IMR-90 (cell line): ENCODE measurements at regions not wholly inside any gene's neighbourhood (a gene's known extent, or its start where the extent isn't known, plus 50 kb on each side); places are given as distances from the start of the nearest gene placed in this dataset.

Source experiments
- ATAC-seq: fragments of 200-7000 bp; cut with Tn5 transposase; 2 replicates; pipeline ENCODE4 v1.9.1; 2020; ENCODE audit warnings: low read depth, mild to moderate bottlenecking, moderate library complexity
- BruUV-seq: library from RNA; stranded (reverse); fragments of 400-500 nt; replicated peaks from 2 replicates; lab custom pipeline; 2021; lab: Mats Ljungman, UMichigan
- CTCF ChIA-PET: fragments of 300-600 bp; formaldehyde crosslinking; extraction: SDS; loops from one replicate; lab custom pipeline; 2021; ENCODE audit warnings: antibody characterized with exemption; lab: Yijun Ruan, JAX
- POLR2A ChIA-PET: fragments of 300-600 bp; sonication (Branson Sonifier 250); formaldehyde crosslinking; loops from one replicate; lab custom pipeline; 2022; ENCODE audit warnings: antibody characterized with exemption; ENCODE audit not compliant: unreplicated experiment; lab: Charles Lee
- DNase-seq: peaks from one replicate; pipeline ENCODE4 v3.0.0; 2013
- H2AFZ ChIP-seq: replicated peaks from 2 replicates; pipeline ENCODE3; 2013; ENCODE audit warnings: low read length, mild to moderate bottlenecking; ENCODE audit not compliant: poor library complexity
- H2AK5ac ChIP-seq: 2 replicates; pipeline ENCODE4 v1.6.1; 2013; ENCODE audit warnings: low read depth, low read length, inconsistent platforms
- H2AK9ac ChIP-seq: replicated peaks from 2 replicates; pipeline ENCODE3; 2013; ENCODE audit warnings: mild to moderate bottlenecking, low read depth, low read length, moderate library complexity; ENCODE audit not compliant: poor library complexity
- H2BK120ac ChIP-seq: 2 replicates; pipeline ENCODE4 v1.6.1; 2013; ENCODE audit warnings: low read depth, low read length, inconsistent platforms
- H2BK15ac ChIP-seq: 3 replicates; pipeline ENCODE4 v1.6.1; 2013; ENCODE audit warnings: low read depth, low read length, inconsistent platforms
- H2BK20ac ChIP-seq: 2 replicates; pipeline ENCODE4 v1.6.1; 2013; ENCODE audit warnings: low read depth, mild to moderate bottlenecking, inconsistent platforms, low read length, moderate library complexity
- H2BK5ac ChIP-seq: 2 replicates; pipeline ENCODE4 v1.6.1; 2013; ENCODE audit warnings: mild to moderate bottlenecking, low read depth, low read length, inconsistent platforms; ENCODE audit not compliant: poor library complexity, severe bottlenecking
- H3K14ac ChIP-seq: replicated peaks from 2 replicates; pipeline ENCODE4 v1.6.1; 2013; ENCODE audit warnings: low read depth, low read length, inconsistent platforms
- H3K18ac ChIP-seq: 2 replicates; pipeline ENCODE4 v1.6.1; 2013; ENCODE audit warnings: low read depth, low read length, control low read depth
- H3K23ac ChIP-seq: 2 replicates; pipeline ENCODE4 v1.6.1; 2013; ENCODE audit warnings: low read depth, low read length, inconsistent platforms
- H3K27ac ChIP-seq: 2 replicates; pipeline ENCODE4 v1.5.1; 2013; ENCODE audit warnings: mild to moderate bottlenecking, control low read depth, low read length; ENCODE audit not compliant: insufficient read depth
- H3K27me3 ChIP-seq: 2 replicates; pipeline ENCODE4 v1.6.1; 2013; ENCODE audit warnings: low read length; ENCODE audit not compliant: control insufficient read depth, insufficient read depth
- H3K36me3 ChIP-seq: 2 replicates; pipeline ENCODE4 v1.6.1; 2013; ENCODE audit warnings: low read length, mixed read lengths; ENCODE audit not compliant: control insufficient read depth, insufficient read depth
- H3K4ac ChIP-seq: 2 replicates; pipeline ENCODE4 v1.6.1; 2013; ENCODE audit warnings: low read depth, low read length, inconsistent platforms
- H3K4me1 ChIP-seq: 2 replicates; pipeline ENCODE4 v1.6.1; 2013; ENCODE audit warnings: low read length, mixed read lengths; ENCODE audit not compliant: control insufficient read depth, insufficient read depth
- H3K4me2 ChIP-seq: 2 replicates; pipeline ENCODE4 v1.6.1; 2013; ENCODE audit warnings: low read depth, mild to moderate bottlenecking, control low read depth, low read length, moderate library complexity
- H3K4me3 ChIP-seq: 2 replicates; pipeline ENCODE4 v1.5.1; 2013; ENCODE audit warnings: low read depth, mild to moderate bottlenecking, control low read depth, low read length, moderate library complexity; ENCODE audit not compliant: insufficient read depth
- H3K56ac ChIP-seq: 2 replicates; pipeline ENCODE4 v1.6.1; 2013; ENCODE audit warnings: low read length, inconsistent platforms; ENCODE audit not compliant: insufficient read depth; ENCODE audit errors: extremely low read depth
- H3K79me1 ChIP-seq, 2 experiments: 2 replicates each; pipeline ENCODE4 v1.6.1; 2013; ENCODE audit warnings: low read length in 2 of 2, inconsistent platforms in 1 of 2, low read depth in 1 of 2
- H3K9ac ChIP-seq: 2 replicates; pipeline ENCODE4 v1.6.1; 2013; ENCODE audit warnings: low read depth, low read length, control low read depth
- H3K9me1 ChIP-seq: 2 replicates; pipeline ENCODE4 v1.6.1; 2013; ENCODE audit warnings: low read length, inconsistent platforms; ENCODE audit not compliant: insufficient read depth
- H3K9me3 ChIP-seq: 2 replicates; pipeline ENCODE4 v1.6.1; 2013; ENCODE audit warnings: low read length; ENCODE audit not compliant: control insufficient read depth, insufficient read depth
- H4K20me1 ChIP-seq: 2 replicates; pipeline ENCODE4 v1.6.1; 2013; ENCODE audit warnings: low read length, inconsistent platforms; ENCODE audit not compliant: insufficient read depth
- H4K5ac ChIP-seq: 2 replicates; pipeline ENCODE4 v1.6.1; 2013; ENCODE audit warnings: mild to moderate bottlenecking, low read depth, low read length, control low read depth
- H4K8ac ChIP-seq, 2 experiments: 2 replicates each; pipeline ENCODE4 v1.6.1; 2013; ENCODE audit warnings: low read depth in 2 of 2, low read length in 2 of 2, control low read depth in 1 of 2, inconsistent platforms in 1 of 2
- H4K91ac ChIP-seq: 2 replicates; pipeline ENCODE4 v1.6.1; 2013; ENCODE audit warnings: low read depth, low read length, inconsistent platforms; ENCODE audit not compliant: insufficient read depth
- BHLHE40 ChIP-seq: fragments of 150-350 bp; IDR thresholded peaks from 2 replicates; pipeline ENCODE4 v1.6.1; 2016; ENCODE audit warnings: mild to moderate bottlenecking, low read depth, low read length
- MAZ ChIP-seq: IDR thresholded peaks from 2 replicates; pipeline ENCODE4 v1.6.1; 2012; ENCODE audit warnings: low read depth, mild to moderate bottlenecking, low read length, improper control_type of control experiment, moderate library complexity, borderline replicate concordance
- NFE2L2 ChIP-seq: fragments of 150-350 bp; IDR thresholded peaks from 2 replicates; pipeline ENCODE4 v1.6.1; 2016; ENCODE audit warnings: low read depth, mild to moderate bottlenecking, low read length
- RAD21 ChIP-seq: IDR thresholded peaks from 2 replicates; pipeline ENCODE4 v1.6.1; 2012; ENCODE audit warnings: low read length, improper control_type of control experiment
- RFX5 ChIP-seq: IDR thresholded peaks from 2 replicates; pipeline ENCODE4 v1.8.0; 2012; ENCODE audit warnings: low read depth, mild to moderate bottlenecking, low read length, moderate library complexity
- SMC3 ChIP-seq: fragments of 150-350 bp; IDR thresholded peaks from 2 replicates; pipeline ENCODE4 v1.6.1; 2016; ENCODE audit warnings: low read depth, mild to moderate bottlenecking, antibody characterized with exemption, low read length, moderate library complexity
- WGBS, 2 experiments: methylation state at CpG; one replicate each; pipeline versions ENCODE4 v1.1.5 to v1.1.7; 2013; ENCODE audit warnings: missing lambda C conversion rate in 2 of 2; ENCODE audit not compliant: insufficient read length in 1 of 2; ENCODE audit errors: extremely low coverage in 2 of 2; 5-methylcytosine and 5-hydroxymethylcytosine counted together
- dilution Hi-C: fragments of 300-500 bp; cut with HindIII; formaldehyde crosslinking; loops from one replicate; pipeline ENCODE4 v1.14.3; 2018; ENCODE audit warnings: low sequenced_read_pairs; ENCODE audit not compliant: unreplicated experiment
- in situ Hi-C: fragments of 300-500 bp; cut with MboI; formaldehyde crosslinking; loops from 3 replicates; pipeline ENCODE4 v1.14.3; 2019; ENCODE audit warnings: low sequenced_read_pairs, inconsistent platforms, mixed read lengths
- intact Hi-C: fragments of 100-400 bp; cut with micrococcal nuclease; formaldehyde crosslinking; loops from 2 replicates; pipeline ENCODE4 v1.10.0; 2022

- H3K4ac ChIP-seq = no peak overlapping the region
- H3K9ac ChIP-seq = no peak overlapping the region
- H3K4me1 ChIP-seq = no peaks in the 10 kb centered on the region
- no peak overlapping the region for H2AK5ac ChIP-seq
- H3K9me1 ChIP-seq = no peaks in the 10 kb centered on the region; the same call in 1 of the 2 replicates
- no TSS peak for BruUV-seq
- ATAC-seq (no peak), DNase-seq (no peak)
- H2BK5ac ChIP-seq = no peak overlapping the region
- no peaks in the 10 kb centered on the region; the same call in 1 of the 2 replicates for H4K20me1 ChIP-seq
- H3K9me3 ChIP-seq = no peaks in the 10 kb centered on the region
- H4K5ac ChIP-seq = no peak overlapping the region
- no peak overlapping the region for H3K4me2 ChIP-seq
- no peak overlapping the region for H2BK20ac ChIP-seq
- H2BK15ac ChIP-seq = no peak overlapping the region
- H3K27me3 ChIP-seq = peaks cover 26% of the 10 kb centered on the region
- no peak overlapping the region for H2AFZ ChIP-seq
- no peak overlapping the region for H4K91ac ChIP-seq
- POLR2A ChIA-PET = no interaction called here
- CTCF ChIA-PET = interaction anchor here (0.6 kb wide), 1 partner anchor 14 kb away, joined by 3 read pairs; no protein-coding TSS in a partner anchor
- no peak overlapping the region for H3K4me3 ChIP-seq
- H4K8ac ChIP-seq = no peak overlapping the region
- 78% methylated on average over 7 of the region's 11 CpGs; no CpG with 5 or more reads in 1 of the 2 experiments for WGBS, 2 experiments
- H3K36me3 ChIP-seq = no peaks in the 10 kb centered on the region
- H2BK120ac ChIP-seq = no peak overlapping the region
- H3K18ac ChIP-seq = no peak overlapping the region
- H3K23ac ChIP-seq = no peak overlapping the region
- intact Hi-C loops (no loop called here), in situ Hi-C loops (no loop called here), dilution Hi-C loops (no loop called here)
- H3K56ac ChIP-seq = no peak overlapping the region
- no peak for TF ChIP-seq BHLHE40
- TF ChIP-seq RAD21 = no peak
- no peak for TF ChIP-seq SMC3
- TF ChIP-seq RFX5 = no peak
- TF ChIP-seq MAZ = no peak
- TF ChIP-seq NFE2L2 = no peak
- H2AK9ac ChIP-seq = no peak overlapping the region
- no peaks in the 10 kb centered on the region for H3K79me1 ChIP-seq
- no peak overlapping the region for H3K27ac ChIP-seq
- no peak overlapping the region for H3K14ac ChIP-seq
Observed at GRCh38 chr17:77824102-77824779, 134.3 kb upstream of the TNRC6C start.
